H9 (cell line): ENCODE measurements at regions not wholly inside any gene's neighbourhood (a gene's known extent, or its start where the extent isn't known, plus 50 kb on each side); places are given as distances from the start of the nearest gene placed in this dataset.
"Not testable (repeated sequence)": the region's sequence is repeated elsewhere in the genome, so short reads cannot be mapped to it uniquely, and the experiment has no call there.

Experiments used
- DNase-seq: peaks from one replicate; pipeline ENCODE4 v3.0.0-alpha.2; 2017
- H2AFZ ChIP-seq: one replicate; pipeline ENCODE4 v1.6.1; 2013; ENCODE audit warnings: mild to moderate bottlenecking, low read length, control low read depth, moderate library complexity
- H2AK5ac ChIP-seq: 2 replicates; pipeline ENCODE4 v1.6.1; 2013; ENCODE audit warnings: low read length, control low read depth, mixed read lengths; ENCODE audit not compliant: insufficient read length
- H2BK120ac ChIP-seq: one replicate; pipeline ENCODE4 v1.6.1; 2013; ENCODE audit warnings: low read depth, mild to moderate bottlenecking, low read length, control low read depth, inconsistent platforms; ENCODE audit not compliant: poor library complexity, severe bottlenecking
- H2BK12ac ChIP-seq: 2 replicates; pipeline ENCODE4 v1.6.1; 2013; ENCODE audit warnings: low read length, control low read depth, mixed read lengths, low read depth; ENCODE audit not compliant: insufficient read length
- H2BK15ac ChIP-seq: 2 replicates; pipeline ENCODE4 v1.6.1; 2013; ENCODE audit warnings: low read depth, low read length, control low read depth
- H2BK20ac ChIP-seq: one replicate; pipeline ENCODE4 v1.6.1; 2013; ENCODE audit warnings: low read depth, mild to moderate bottlenecking, low read length, control low read depth, inconsistent platforms; ENCODE audit not compliant: poor library complexity, severe bottlenecking
- H2BK5ac ChIP-seq: 2 replicates; pipeline ENCODE4 v1.6.1; 2013; ENCODE audit warnings: low read length, control low read depth, mixed read lengths; ENCODE audit not compliant: insufficient read length
- H3K14ac ChIP-seq: 2 replicates; pipeline ENCODE4 v1.6.1; 2013; ENCODE audit warnings: low read length, control low read depth; ENCODE audit not compliant: insufficient read depth
- H3K18ac ChIP-seq: 2 replicates; pipeline ENCODE4 v1.6.1; 2013; ENCODE audit warnings: low read depth, mild to moderate bottlenecking, mixed read lengths, low read length, control low read depth; ENCODE audit not compliant: insufficient read length
- H3K23ac ChIP-seq: 2 replicates; pipeline ENCODE4 v1.6.1; 2013; ENCODE audit warnings: low read length, control low read depth, mixed read lengths, low read depth; ENCODE audit not compliant: insufficient read length
- H3K23me2 ChIP-seq: 2 replicates; pipeline ENCODE4 v1.6.1; 2013; ENCODE audit warnings: low read depth, mild to moderate bottlenecking, mixed read lengths, low read length, control low read depth; ENCODE audit not compliant: insufficient read length, poor library complexity, severe bottlenecking
- H3K27ac ChIP-seq: 2 replicates; pipeline ENCODE4 v1.5.1; 2013; ENCODE audit warnings: low read length, control low read depth, mixed read lengths, low read depth; ENCODE audit not compliant: insufficient read length
- H3K27me3 ChIP-seq: 2 replicates; pipeline ENCODE4 v1.6.1; 2013; ENCODE audit warnings: low read length, control low read depth, inconsistent platforms; ENCODE audit not compliant: insufficient read depth
- H3K4ac ChIP-seq: 2 replicates; pipeline ENCODE4 v1.6.1; 2013; ENCODE audit warnings: low read depth, mild to moderate bottlenecking, control low read depth, inconsistent platforms, low read length, moderate library complexity
- H3K4me1 ChIP-seq: 2 replicates; pipeline ENCODE4 v1.6.1; 2013; ENCODE audit warnings: low read length, control low read depth, inconsistent platforms; ENCODE audit not compliant: insufficient read depth
- H3K4me2 ChIP-seq: 2 replicates; pipeline ENCODE4 v1.6.1; 2013; ENCODE audit warnings: low read length, control low read depth, mixed read lengths; ENCODE audit not compliant: insufficient read length, insufficient read depth
- H3K56ac ChIP-seq: 2 replicates; pipeline ENCODE4 v1.6.1; 2013; ENCODE audit warnings: low read depth, mild to moderate bottlenecking, mixed read lengths, low read length, control low read depth; ENCODE audit not compliant: insufficient read length
- H3K79me1 ChIP-seq: 2 replicates; pipeline ENCODE4 v1.6.1; 2013; ENCODE audit warnings: low read depth, mild to moderate bottlenecking, moderate library complexity, low read length, control low read depth, inconsistent platforms; ENCODE audit not compliant: insufficient read depth, poor library complexity, severe bottlenecking
- H3K79me2 ChIP-seq: 2 replicates; pipeline ENCODE4 v1.6.1; 2013; ENCODE audit warnings: low read length, control low read depth, inconsistent platforms; ENCODE audit not compliant: insufficient read depth
- H3K9ac ChIP-seq: 2 replicates; pipeline ENCODE4 v1.6.1; 2013; ENCODE audit warnings: low read length, control low read depth, mixed read lengths; ENCODE audit not compliant: insufficient read length; ENCODE audit errors: extremely low read depth
- H3K9me3 ChIP-seq: one replicate; pipeline ENCODE4 v1.6.1; 2013; ENCODE audit warnings: low read depth, low read length, inconsistent platforms; ENCODE audit not compliant: control insufficient read depth
- H3T11ph ChIP-seq: one replicate; pipeline ENCODE4 v1.6.1; 2013; ENCODE audit warnings: mild to moderate bottlenecking, low read length, control low read depth, inconsistent platforms
- H4K20me1 ChIP-seq: one replicate; pipeline ENCODE4 v1.6.1; 2013; ENCODE audit not compliant: control insufficient read depth, insufficient read length, insufficient read depth
- H4K5ac ChIP-seq: 2 replicates; pipeline ENCODE4 v1.6.1; 2013; ENCODE audit warnings: low read depth, mild to moderate bottlenecking, mixed read lengths, low read length, control low read depth; ENCODE audit not compliant: insufficient read length
- H4K8ac ChIP-seq: replicated peaks from 2 replicates; pipeline ENCODE4 v1.6.1; 2013; ENCODE audit warnings: low read length, control low read depth, mixed read lengths, low read depth; ENCODE audit not compliant: insufficient read length
- H4K91ac ChIP-seq: 2 replicates; pipeline ENCODE4 v1.6.1; 2013; ENCODE audit warnings: low read depth, mild to moderate bottlenecking, moderate library complexity, mixed read lengths, low read length, control low read depth; ENCODE audit not compliant: insufficient read length
- H3K27ac Mint-ChIP-seq, 3 experiments: 2 replicates in 2 of 3; 3 replicates in 1 of 3; pipeline ENCODE4 v1.8.0; 2020 to 2021; ENCODE audit warnings: mixed read lengths in 3 of 3, mild to moderate bottlenecking in 1 of 3, moderate library complexity in 1 of 3
- H3K27me3 Mint-ChIP-seq: 2 replicates; pipeline ENCODE4 v1.8.0; 2021; ENCODE audit warnings: low read depth, mild to moderate bottlenecking, moderate library complexity, mixed read lengths
- H3K36me3 Mint-ChIP-seq, 3 experiments: 2 replicates in 2 of 3; 3 replicates in 1 of 3; pipeline ENCODE4 v1.8.0; 2020 to 2021; ENCODE audit warnings: low read depth in 3 of 3, mixed read lengths in 3 of 3; ENCODE audit not compliant: insufficient read depth in 1 of 3
- H3K4me1 Mint-ChIP-seq, 2 experiments: 2 replicates each; pipeline ENCODE4 v1.8.0; 2020; ENCODE audit warnings: mixed read lengths in 2 of 2
- H3K4me3 Mint-ChIP-seq, 2 experiments: 2 replicates in 1 of 2; 3 replicates in 1 of 2; pipeline ENCODE4 v1.8.0; 2020 to 2021; ENCODE audit warnings: mild to moderate bottlenecking in 2 of 2, mixed read lengths in 2 of 2, moderate library complexity in 1 of 2
- H3K9me3 Mint-ChIP-seq, 2 experiments: 2 replicates in 1 of 2; 3 replicates in 1 of 2; pipeline ENCODE4 v1.8.0; 2020; ENCODE audit warnings: mild to moderate bottlenecking in 2 of 2, mixed read lengths in 2 of 2, moderate library complexity in 1 of 2
- CTCF ChIP-seq: fragments of 200-600 bp; sonication (generic); conservative IDR thresholded peaks from 3 replicates; pipeline ENCODE4 v1.8.0; 2021; ENCODE audit warnings: antibody characterized with exemption, mild to moderate bottlenecking
- WGBS: extraction: QIAGEN DNeasy Blood & Tissue Kit; methylation state at CpG from one replicate; pipeline ENCODE4 v1.1.7; 2013; ENCODE audit warnings: missing lambda C conversion rate, low lambda C conversion rate, mixed read lengths; ENCODE audit not compliant: insufficient read length; ENCODE audit errors: extremely low coverage; 5-methylcytosine and 5-hydroxymethylcytosine counted together

- Mint-ChIP-seq H3K9me3 (no peaks in the 10 kb centered on the region), H3K27me3 (no peaks in the 10 kb centered on the region), H3K36me3 (peaks cover 0 to 2% (median 0%) of the 10 kb centered on the region in 3 experiments; a peak in 2 of 7 replicates), H3K27ac (no peak overlapping the region), H3K4me3 (no peak overlapping the region), H3K4me1 (peaks cover 7 to 15% of the 10 kb centered on the region in 2 experiments)
- H3K79me1 ChIP-seq = no peaks in the 10 kb centered on the region
- WGBS = no CpG with 5 or more reads among the region's 2 CpGs
- no peak overlapping the region for H3K23ac ChIP-seq
- no peaks in the 10 kb centered on the region for H3K27me3 ChIP-seq
- H2BK15ac ChIP-seq = no peak overlapping the region
- no peak overlapping the region for H4K5ac ChIP-seq
- H3K9ac ChIP-seq = no peak overlapping the region
- DNase-seq = no peak
- no peak overlapping the region for H2BK120ac ChIP-seq
- H3K79me2 ChIP-seq = no peaks in the 10 kb centered on the region
- H4K91ac ChIP-seq = no peak overlapping the region
- no peak overlapping the region for H3K4me2 ChIP-seq
- no peaks in the 10 kb centered on the region for H3K9me3 ChIP-seq
- H3K4ac ChIP-seq = no peak overlapping the region
- H3K4me1 ChIP-seq = no peaks in the 10 kb centered on the region
- H2BK5ac ChIP-seq = no peak overlapping the region
- no peak overlapping the region for H2BK20ac ChIP-seq
- H4K8ac ChIP-seq = no peak overlapping the region
- no peak overlapping the region for H2AFZ ChIP-seq
- no peaks in the 10 kb centered on the region for H3K23me2 ChIP-seq
- H3T11ph ChIP-seq = no peak overlapping the region
- H3K56ac ChIP-seq = no peak overlapping the region
- H2BK12ac ChIP-seq = no peak overlapping the region
- no peak overlapping the region for H3K18ac ChIP-seq
- H3K27ac ChIP-seq = no peak overlapping the region
- no peaks in the 10 kb centered on the region for H4K20me1 ChIP-seq
- H3K14ac ChIP-seq = no peak overlapping the region
- no peak overlapping the region for H2AK5ac ChIP-seq
- TF ChIP-seq CTCF = no peak
Observed at GRCh38 chr2:193153576-193153975, 958.8 kb upstream of the TMEFF2 start.

- H3K14ac ChIP-seq, H2AK5ac ChIP-seq, H3K27me3 Mint-ChIP-seq, H3K27me3 ChIP-seq, H3K4me3 Mint-ChIP-seq, H3K27ac ChIP-seq, H4K20me1 ChIP-seq, H3K18ac ChIP-seq, H2BK12ac ChIP-seq, H4K5ac ChIP-seq, H2BK120ac ChIP-seq, H3K9ac ChIP-seq, H3K56ac ChIP-seq, H2BK15ac ChIP-seq, H3K23ac ChIP-seq, H3K9me3 Mint-ChIP-seq, H2BK20ac ChIP-seq, H3K36me3 Mint-ChIP-seq, H3K9me3 ChIP-seq, H3K4me1 ChIP-seq, H4K91ac ChIP-seq, H3K4me2 ChIP-seq, H3K79me2 ChIP-seq, H3T11ph ChIP-seq, H3K23me2 ChIP-seq, H3K4ac ChIP-seq, H4K8ac ChIP-seq, H3K79me1 ChIP-seq, H2BK5ac ChIP-seq, H2AFZ ChIP-seq: not testable (repeated sequence)
- peak overlapping the region in 2 of 3 experiments; percentile 24 to 94; a peak in 3 of 7 replicates for H3K27ac Mint-ChIP-seq
- peak; percentile 55 for DNase-seq
- no CpG with 5 or more reads among the region's 5 CpGs for WGBS
- H3K4me1 Mint-ChIP-seq = peaks cover 19 to 24% of the 10 kb centered on the region in 2 experiments
Observed at GRCh38 chr2:193142467-193142866, 947.7 kb upstream of the TMEFF2 start.
